ENCODE measurements at regions not wholly inside any gene's neighbourhood (a gene's known extent, or its start where the extent isn't known, plus 50 kb on each side); places are given as distances from the start of the nearest gene placed in this dataset.
"Not testable (repeated sequence)": the region's sequence is repeated elsewhere in the genome, so short reads cannot be mapped to it uniquely, and the experiment has no call there.

DNA sequence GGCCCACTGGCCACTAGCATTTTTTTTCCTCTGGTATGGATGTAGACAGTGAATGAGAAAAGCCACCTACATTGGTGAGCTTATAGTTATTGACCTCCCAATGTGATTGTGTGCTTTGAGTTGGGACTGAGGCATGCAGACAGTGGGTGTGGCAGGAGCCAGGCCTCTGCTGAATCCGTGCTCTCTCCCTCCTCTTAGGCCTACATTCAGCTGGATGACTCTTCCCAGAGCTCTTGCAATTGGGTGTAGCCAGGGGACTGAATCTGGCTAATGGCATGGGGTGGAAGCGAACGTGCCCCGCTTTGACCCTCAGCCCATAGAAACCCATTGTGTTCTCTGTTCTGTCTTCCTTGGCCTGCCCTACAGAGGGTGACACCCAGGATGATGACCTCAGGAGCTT, 698.3 kb upstream of the HS6ST1 start:
- Histone ChIP-seq H3K79me2 (no peaks in the 10 kb centered on the region), H3K9me2 (replicated peaks; ENCODE audit: insufficient read depth) (no peaks in the 10 kb centered on the region), H3K9me3 (ENCODE audit: low read depth) (no peaks in the 10 kb centered on the region), H4K20me1 (ENCODE audit: insufficient read depth, poor library complexity, severe bottlenecking) (no peaks in the 10 kb centered on the region), H3K36me3 (replicated peaks; ENCODE audit: insufficient read depth, low read depth) (no peaks in the 10 kb centered on the region), H3K4me3 (no peak overlapping the region), H3K4me1 (ENCODE audit: insufficient read depth) (no peaks in the 10 kb centered on the region), H2AFZ (no peak overlapping the region), H3K27ac (no peak overlapping the region), H3K27me3 (no peaks in the 10 kb centered on the region), H3K4me2 (no peak overlapping the region)
- WGBS (ENCODE audit: low lambda C conversion rate, missing lambda C conversion rate): 91% methylated on average over 4 of the region's 4 CpGs
- DNase-seq (ENCODE audit: low spot score): no peak
- TF ChIP-seq, protein P1, sequence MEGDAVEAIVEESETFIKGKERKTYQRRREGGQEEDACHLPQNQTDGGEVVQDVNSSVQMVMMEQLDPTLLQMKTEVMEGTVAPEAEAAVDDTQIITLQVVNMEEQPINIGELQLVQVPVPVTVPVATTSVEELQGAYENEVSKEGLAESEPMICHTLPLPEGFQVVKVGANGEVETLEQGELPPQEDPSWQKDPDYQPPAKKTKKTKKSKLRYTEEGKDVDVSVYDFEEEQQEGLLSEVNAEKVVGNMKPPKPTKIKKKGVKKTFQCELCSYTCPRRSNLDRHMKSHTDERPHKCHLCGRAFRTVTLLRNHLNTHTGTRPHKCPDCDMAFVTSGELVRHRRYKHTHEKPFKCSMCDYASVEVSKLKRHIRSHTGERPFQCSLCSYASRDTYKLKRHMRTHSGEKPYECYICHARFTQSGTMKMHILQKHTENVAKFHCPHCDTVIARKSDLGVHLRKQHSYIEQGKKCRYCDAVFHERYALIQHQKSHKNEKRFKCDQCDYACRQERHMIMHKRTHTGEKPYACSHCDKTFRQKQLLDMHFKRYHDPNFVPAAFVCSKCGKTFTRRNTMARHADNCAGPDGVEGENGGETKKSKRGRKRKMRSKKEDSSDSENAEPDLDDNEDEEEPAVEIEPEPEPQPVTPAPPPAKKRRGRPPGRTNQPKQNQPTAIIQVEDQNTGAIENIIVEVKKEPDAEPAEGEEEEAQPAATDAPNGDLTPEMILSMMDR (IDR thresholded peaks at IDR 0.05; ENCODE audit: poor library complexity): no peak
- TF ChIP-seq EZH2 (IDR thresholded peaks at IDR 0.05; ENCODE audit: borderline replicate concordance): no peak
- no peak for TF ChIP-seq EZH2phosphoT487 (IDR thresholded peaks at IDR 0.05; ENCODE audit: low read depth, severe bottlenecking, unreplicated experiment)

DNA sequence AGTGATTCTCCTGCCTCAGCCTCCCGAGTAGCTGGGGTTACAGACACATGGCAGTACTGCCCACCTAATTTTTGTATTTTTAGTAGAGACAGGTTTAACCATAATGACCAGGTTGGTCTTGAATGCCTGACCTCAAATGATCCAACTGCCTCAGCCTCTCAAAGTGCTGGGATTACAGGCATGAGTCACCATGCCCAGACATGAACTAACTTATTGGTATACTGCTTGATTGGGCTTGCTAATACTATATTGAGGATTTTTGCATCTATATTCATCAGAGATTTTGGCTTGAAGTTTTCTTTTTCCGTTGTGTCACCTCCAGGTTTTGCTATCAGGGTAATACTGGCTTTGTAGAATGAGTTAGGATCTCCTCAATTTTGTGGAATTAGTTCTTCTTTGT, 706.1 kb upstream of the HS6ST1 start:
- Histone ChIP-seq H3K4me3 (no peak overlapping the region), H3K27ac (no peak overlapping the region), H3K36me3 (replicated peaks; ENCODE audit: insufficient read depth, low read depth) (no peaks in the 10 kb centered on the region), H3K4me2 (no peak overlapping the region), H3K79me2 (no peaks in the 10 kb centered on the region), H3K27me3 (no peaks in the 10 kb centered on the region), H2AFZ (no peak overlapping the region), H3K9me3 (ENCODE audit: low read depth) (no peaks in the 10 kb centered on the region), H3K4me1 (ENCODE audit: insufficient read depth) (no peaks in the 10 kb centered on the region), H3K9me2 (replicated peaks; ENCODE audit: insufficient read depth) (no peaks in the 10 kb centered on the region), H4K20me1 (ENCODE audit: insufficient read depth, poor library complexity, severe bottlenecking) (no peaks in the 10 kb centered on the region)
- 77% methylated on average over 2 of the region's 2 CpGs for WGBS (ENCODE audit: low lambda C conversion rate, missing lambda C conversion rate)
- no peak for DNase-seq (ENCODE audit: low spot score)
- TF ChIP-seq EZH2phosphoT487 (IDR thresholded peaks at IDR 0.05; ENCODE audit: low read depth, severe bottlenecking, unreplicated experiment) (no peak), EZH2 (IDR thresholded peaks at IDR 0.05; ENCODE audit: borderline replicate concordance) (no peak)
- TF ChIP-seq, protein P1 (IDR thresholded peaks at IDR 0.05; ENCODE audit: poor library complexity): no peak

DNA sequence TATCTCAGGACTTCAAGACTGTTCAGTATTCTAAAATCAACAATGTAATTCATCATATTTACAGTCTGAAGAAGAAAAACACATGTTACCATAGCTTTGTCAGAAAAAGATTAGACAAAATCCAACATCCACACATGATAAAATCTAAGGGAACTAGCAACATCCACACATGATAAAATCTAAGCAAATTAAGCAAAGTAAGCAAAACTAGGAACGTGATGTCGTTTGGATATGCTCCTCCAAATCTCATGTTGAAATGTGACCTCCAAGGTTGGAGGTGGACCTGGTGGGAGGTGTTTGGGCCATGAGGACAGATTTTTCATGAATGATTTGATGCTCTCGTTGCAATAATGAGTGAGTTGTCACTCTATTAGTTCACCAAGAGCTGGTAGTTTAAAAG, 717.3 kb upstream of the HS6ST1 start:
- Histone ChIP-seq H3K9me2 (replicated peaks; ENCODE audit: insufficient read depth) (no peaks in the 10 kb centered on the region), H3K79me2 (no peaks in the 10 kb centered on the region), H3K4me1 (ENCODE audit: insufficient read depth) (no peaks in the 10 kb centered on the region), H3K9me3 (ENCODE audit: low read depth) (no peaks in the 10 kb centered on the region), H3K27ac (no peak overlapping the region), H3K4me3 (no peak overlapping the region), H3K4me2 (no peak overlapping the region), H4K20me1 (ENCODE audit: insufficient read depth, poor library complexity, severe bottlenecking) (no peaks in the 10 kb centered on the region), H2AFZ (no peak overlapping the region), H3K27me3 (no peaks in the 10 kb centered on the region), H3K36me3 (replicated peaks; ENCODE audit: insufficient read depth, low read depth) (no peaks in the 10 kb centered on the region)
- WGBS (ENCODE audit: low lambda C conversion rate, missing lambda C conversion rate): 70% methylated on average over 3 of the region's 3 CpGs
- no peak for TF ChIP-seq EZH2phosphoT487 (IDR thresholded peaks at IDR 0.05; ENCODE audit: low read depth, severe bottlenecking, unreplicated experiment)
- TF ChIP-seq, protein P1 (IDR thresholded peaks at IDR 0.05; ENCODE audit: poor library complexity): no peak
- TF ChIP-seq EZH2 (IDR thresholded peaks at IDR 0.05; ENCODE audit: borderline replicate concordance): no peak
- DNase-seq (ENCODE audit: low spot score): no peak

DNA sequence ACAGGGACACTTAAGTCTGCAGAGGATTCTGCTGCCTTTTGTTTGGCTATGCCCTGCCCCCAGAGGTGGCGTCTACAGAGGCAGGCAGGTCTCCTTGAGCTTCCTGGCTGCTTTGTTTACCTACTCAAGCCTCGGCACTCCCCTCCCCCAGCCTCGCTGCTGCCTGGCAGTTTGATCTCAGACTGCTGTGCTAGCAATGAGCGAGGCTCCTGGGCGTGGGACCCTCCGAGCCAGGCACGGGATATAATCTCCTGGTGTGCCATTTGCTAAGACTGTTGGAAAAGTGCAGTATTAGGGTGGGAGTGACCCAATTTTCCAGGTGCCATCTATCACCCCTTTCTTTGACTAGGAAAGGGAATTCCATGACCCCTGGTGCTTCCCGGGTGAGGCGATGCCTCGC, 725.0 kb upstream of the HS6ST1 start:
- WGBS (ENCODE audit: low lambda C conversion rate, missing lambda C conversion rate): 80% methylated on average over 10 of the region's 10 CpGs
- H3K79me2 ChIP-seq; H3K9me3 ChIP-seq (ENCODE audit: low read depth); H3K27me3 ChIP-seq; H3K27ac ChIP-seq; H3K9me2 ChIP-seq (replicated peaks; ENCODE audit: insufficient read depth); H3K4me3 ChIP-seq; H3K36me3 ChIP-seq (replicated peaks; ENCODE audit: insufficient read depth, low read depth); DNase-seq (ENCODE audit: low spot score); H2AFZ ChIP-seq; H3K4me2 ChIP-seq; H3K4me1 ChIP-seq (ENCODE audit: insufficient read depth); H4K20me1 ChIP-seq (ENCODE audit: insufficient read depth, poor library complexity, severe bottlenecking): not testable (repeated sequence)

DNA sequence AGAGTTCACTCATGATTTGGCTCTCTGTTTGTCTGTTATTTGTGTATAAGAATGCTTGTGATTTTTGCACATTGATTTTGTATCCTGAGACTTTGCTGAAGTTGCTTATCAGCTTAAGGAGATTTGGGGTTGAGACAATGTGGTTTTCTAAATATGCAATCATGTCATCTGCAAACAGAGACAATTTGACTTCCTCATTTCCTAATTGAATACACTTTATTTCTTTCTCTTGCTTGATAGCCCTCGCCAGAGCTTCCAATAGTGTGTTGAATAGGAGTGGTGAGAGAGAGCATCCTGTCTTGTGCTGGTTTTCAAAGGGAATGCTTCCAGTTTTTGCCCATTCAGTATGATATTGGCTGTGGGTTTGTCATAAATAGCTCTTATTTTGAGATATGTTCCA, 727.8 kb upstream of the HS6ST1 start:
- not testable (repeated sequence) for H4K20me1 ChIP-seq (ENCODE audit: insufficient read depth, poor library complexity, severe bottlenecking); H3K9me2 ChIP-seq (replicated peaks; ENCODE audit: insufficient read depth); H3K27me3 ChIP-seq; H3K9me3 ChIP-seq (ENCODE audit: low read depth); H3K36me3 ChIP-seq (replicated peaks; ENCODE audit: insufficient read depth, low read depth); H3K4me1 ChIP-seq (ENCODE audit: insufficient read depth); H2AFZ ChIP-seq; DNase-seq (ENCODE audit: low spot score); H3K79me2 ChIP-seq; H3K27ac ChIP-seq; H3K4me3 ChIP-seq; H3K4me2 ChIP-seq
- WGBS (ENCODE audit: low lambda C conversion rate, missing lambda C conversion rate): 81% methylated on average over 1 of the region's 1 CpG
